ENCODE measurements at regions not wholly inside any gene's neighbourhood (a gene's known extent, or its start where the extent isn't known, plus 50 kb on each side); places are given as distances from the start of the nearest gene placed in this dataset.

GRCh38 chr2:123002660-123003248, 1022.3 kb upstream of the CNTNAP5 start:
- DNase-seq (no peak), ATAC-seq (no peak)

GRCh38 chr2:123015186-123015585, 1009.9 kb upstream of the CNTNAP5 start:
- no peak for ATAC-seq
- no peak for DNase-seq

- DNase-seq = no peak
These were observed 989.5 kb upstream of the CNTNAP5 start for GRCh38 chr2:123035541-123035940.

GRCh38 chr2:123036300-123036699, 988.8 kb upstream of the CNTNAP5 start:
- ATAC-seq = no peak
- no peak for DNase-seq

More at GRCh38 chr2:123035541-123035940, 989.5 kb upstream of the CNTNAP5 start:
- no peak for ATAC-seq

- ATAC-seq = no peak
- DNase-seq = no peak
These were observed 984.6 kb upstream of the CNTNAP5 start for GRCh38 chr2:123040506-123040905.

GRCh38 chr2:123043458-123043857, 981.6 kb upstream of the CNTNAP5 start:
- no peak for ATAC-seq

GRCh38 chr2:123045713-123046112, 979.4 kb upstream of the CNTNAP5 start:
- DNase-seq (no peak), ATAC-seq (no peak)

More at GRCh38 chr2:123043458-123043857, 981.6 kb upstream of the CNTNAP5 start:
- DNase-seq = no peak

GRCh38 chr2:123047186-123047585, 977.9 kb upstream of the CNTNAP5 start:
- ATAC-seq (no peak), DNase-seq (no peak)

GRCh38 chr2:123051136-123051535, 974.0 kb upstream of the CNTNAP5 start:
- DNase-seq (no peak), ATAC-seq (no peak)

GRCh38 chr2:123061534-123061933, 963.6 kb upstream of the CNTNAP5 start:
- no peak for ATAC-seq
- DNase-seq = no peak

GRCh38 chr2:123073371-123073770, 951.7 kb upstream of the CNTNAP5 start:
- no peak for ATAC-seq
- DNase-seq = no peak

GRCh38 chr2:123073956-123074355, 951.1 kb upstream of the CNTNAP5 start:
- no peak for ATAC-seq
- DNase-seq = no peak

- no peak for ATAC-seq
- DNase-seq = no peak
These were observed 948.0 kb upstream of the CNTNAP5 start for GRCh38 chr2:123077101-123077500.

GRCh38 chr2:123080331-123080730, 944.8 kb upstream of the CNTNAP5 start:
- DNase-seq (no peak), ATAC-seq (no peak)

- DNase-seq = no peak
- no peak for ATAC-seq
These were observed 939.6 kb upstream of the CNTNAP5 start for GRCh38 chr2:123085484-123085883.

GRCh38 chr2:123086613-123087385, 938.3 kb upstream of the CNTNAP5 start:
- DNase-seq (no peak), ATAC-seq (no peak)

- ATAC-seq = no peak
- DNase-seq = no peak
These were observed 933.6 kb upstream of the CNTNAP5 start for GRCh38 chr2:123091471-123091870.

GRCh38 chr2:123093199-123093598, 931.9 kb upstream of the CNTNAP5 start:
- no peak for ATAC-seq
- no peak for DNase-seq

- DNase-seq (no peak), ATAC-seq (no peak)
These were observed 929.8 kb upstream of the CNTNAP5 start for GRCh38 chr2:123095219-123095835.

- ATAC-seq = no peak
- no peak for DNase-seq
These were observed 926.5 kb upstream of the CNTNAP5 start for GRCh38 chr2:123098619-123099018.

GRCh38 chr2:123101434-123101833, 923.7 kb upstream of the CNTNAP5 start:
- ATAC-seq = no peak

GRCh38 chr2:123103902-123104301, 921.2 kb upstream of the CNTNAP5 start:
- no peak for ATAC-seq
- no peak for DNase-seq

More at GRCh38 chr2:123101434-123101833, 923.7 kb upstream of the CNTNAP5 start:
- DNase-seq = no peak

- DNase-seq = no peak
- ATAC-seq = no peak
These were observed 908.5 kb upstream of the CNTNAP5 start for GRCh38 chr2:123116595-123116994.

All from stimulated activated naive CD8-positive, alpha-beta T cell treated with anti-CD3 and anti-CD28 coated beads, Interleukin-15, Interleukin-2, amounts not matched to agents 100 U/mL and 50 U/mL, for 24 hours (primary cell).